IPS DF 4.7 (cell line): ENCODE measurements at regions not wholly inside any gene's neighbourhood (a gene's known extent, or its start where the extent isn't known, plus 50 kb on each side); places are given as distances from the start of the nearest gene placed in this dataset.

ENCODE experiments used
- DNase-seq: peaks from one replicate; pipeline ENCODE4 v3.0.0-alpha.2; 2013; ENCODE audit warnings: low spot score; ENCODE audit errors: extremely low read depth

DNA sequence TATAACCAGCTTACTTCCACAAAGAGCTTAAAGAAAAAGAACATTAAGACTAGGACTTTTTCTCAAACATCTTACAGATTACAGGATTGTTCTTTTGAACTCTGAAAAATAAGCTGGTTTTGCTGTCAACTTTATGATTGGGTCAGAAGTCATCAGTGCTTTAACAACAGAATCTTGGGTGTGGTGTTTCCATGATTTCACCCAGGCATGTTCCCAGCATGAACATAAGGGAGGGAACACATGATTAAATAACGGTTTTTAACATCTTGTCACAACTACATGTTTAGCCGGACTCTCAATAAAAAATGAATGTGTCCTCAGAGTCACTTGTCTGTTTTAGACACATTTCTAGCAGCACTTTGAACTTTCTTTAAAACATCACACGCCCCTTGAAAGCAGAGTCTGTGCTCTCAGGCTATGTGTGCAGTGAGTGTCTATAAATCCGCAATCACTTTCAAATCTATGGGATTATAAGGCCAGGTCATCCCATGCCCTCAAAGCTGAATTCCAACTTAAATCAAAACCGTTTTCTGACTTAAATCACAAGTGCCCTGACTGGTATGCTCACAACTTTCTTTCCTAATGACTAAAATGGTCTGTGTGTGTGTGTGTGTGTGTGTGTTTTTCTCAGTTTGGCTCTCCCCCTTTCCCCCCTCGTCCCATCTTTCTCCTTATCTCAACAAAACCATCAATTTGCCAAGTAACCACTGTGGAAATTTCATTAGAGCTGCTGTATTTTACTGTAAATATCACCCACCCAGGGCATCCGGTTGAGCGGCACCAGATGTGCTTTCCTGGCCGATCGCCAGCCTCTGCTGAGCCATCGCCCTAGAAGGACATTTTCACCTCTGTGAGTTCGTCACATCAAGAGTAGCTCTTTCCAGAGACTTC lies 216.8 kb upstream of the DTNBP1 start:
- DNase-seq = no peak

DNA sequence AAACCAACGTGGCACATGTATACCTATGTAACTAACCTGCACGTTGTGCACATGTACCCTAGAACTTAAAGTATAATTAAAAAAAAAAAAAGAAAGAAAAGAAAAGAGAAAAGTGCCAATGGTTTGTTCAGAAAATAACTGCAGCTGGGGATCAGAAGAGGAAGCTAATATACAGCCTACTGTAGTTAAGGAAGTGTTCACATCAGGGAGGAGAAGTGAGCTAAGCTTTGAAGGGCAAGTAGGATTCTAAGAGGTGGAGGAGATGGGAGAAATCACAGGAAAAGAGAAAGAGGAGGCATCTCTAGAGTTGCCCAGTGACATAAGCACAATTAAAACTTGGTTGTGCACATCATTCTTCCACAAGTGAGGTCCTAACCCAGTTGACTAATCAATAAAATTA lies 214.4 kb upstream of the DTNBP1 start:
- DNase-seq = no peak

DNA sequence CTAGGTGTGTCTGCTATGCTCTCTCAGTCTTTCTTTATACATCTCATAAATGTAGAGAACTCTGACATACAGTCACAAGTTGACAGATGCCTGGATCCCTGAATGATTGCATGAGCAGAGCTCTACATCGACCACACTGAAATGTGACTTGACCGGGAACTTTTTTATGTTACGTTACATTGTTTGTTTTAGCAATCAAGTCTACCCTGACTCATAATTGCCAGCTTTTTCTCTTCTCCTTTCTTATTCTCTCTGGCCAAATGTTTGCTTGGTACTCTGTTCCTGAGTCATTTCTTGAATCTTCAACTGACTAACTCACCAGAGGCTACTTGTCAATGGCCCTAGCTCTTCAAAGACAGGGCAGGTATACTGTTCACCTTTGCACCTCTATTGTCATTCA lies 213.6 kb upstream of the DTNBP1 start:
- DNase-seq = no peak

DNA sequence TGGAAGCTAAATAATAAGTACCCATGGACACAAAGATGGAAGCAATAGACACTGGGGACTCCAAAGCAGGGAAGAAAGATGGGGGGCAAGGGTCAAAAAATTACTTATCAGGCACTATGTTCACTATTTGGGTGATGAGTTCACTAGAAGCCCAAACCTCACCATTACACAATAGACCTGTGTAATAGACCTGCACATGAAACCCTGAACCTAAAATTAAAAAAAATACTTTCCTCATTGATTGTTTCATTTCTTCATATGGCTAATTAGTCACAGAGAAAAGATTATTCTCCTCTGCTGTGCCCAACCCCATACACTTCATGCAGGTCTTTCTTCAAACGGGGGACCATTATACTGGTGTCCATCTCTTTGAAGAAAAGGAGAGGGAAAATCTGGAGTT lies 213.0 kb upstream of the DTNBP1 start:
- DNase-seq = no peak

DNA sequence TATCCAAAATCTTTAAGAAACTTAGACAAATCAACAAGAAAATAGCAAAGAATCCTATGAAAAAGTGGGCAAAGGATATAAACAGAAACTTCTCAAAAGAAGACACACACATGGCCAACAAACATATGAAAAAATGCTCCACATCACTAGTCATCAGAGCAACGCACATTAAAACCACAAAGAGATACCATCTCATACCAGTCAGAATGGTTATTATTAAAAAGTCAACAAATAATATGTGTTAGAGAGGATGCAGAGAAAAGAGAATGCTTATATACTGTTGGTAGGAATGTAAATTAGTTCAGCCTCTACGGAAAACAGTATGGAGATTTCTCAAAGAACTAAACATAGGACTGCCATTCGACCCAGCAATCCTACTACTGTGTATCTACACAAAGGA lies 212.0 kb upstream of the DTNBP1 start:
- no peak for DNase-seq

DNA sequence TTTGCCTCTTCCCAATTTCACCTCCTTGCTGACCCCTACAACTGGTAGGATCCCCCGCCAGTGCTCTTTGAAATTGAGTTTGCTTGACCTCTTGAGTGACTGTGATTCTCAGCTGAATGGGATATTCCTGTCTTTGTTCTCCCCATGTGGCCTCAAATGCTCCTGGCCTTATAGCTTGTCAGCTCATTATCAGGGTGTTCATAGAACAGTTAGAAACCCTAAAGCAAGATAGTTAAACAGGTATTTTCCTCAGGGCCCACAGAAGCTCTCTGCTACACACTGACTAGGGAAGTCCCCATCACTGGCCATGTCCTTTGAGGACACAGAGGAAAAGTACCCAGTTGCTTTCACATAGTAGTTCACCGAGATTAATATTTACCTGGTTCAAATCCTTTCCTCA lies 211.5 kb upstream of the DTNBP1 start:
- no peak for DNase-seq

DNA sequence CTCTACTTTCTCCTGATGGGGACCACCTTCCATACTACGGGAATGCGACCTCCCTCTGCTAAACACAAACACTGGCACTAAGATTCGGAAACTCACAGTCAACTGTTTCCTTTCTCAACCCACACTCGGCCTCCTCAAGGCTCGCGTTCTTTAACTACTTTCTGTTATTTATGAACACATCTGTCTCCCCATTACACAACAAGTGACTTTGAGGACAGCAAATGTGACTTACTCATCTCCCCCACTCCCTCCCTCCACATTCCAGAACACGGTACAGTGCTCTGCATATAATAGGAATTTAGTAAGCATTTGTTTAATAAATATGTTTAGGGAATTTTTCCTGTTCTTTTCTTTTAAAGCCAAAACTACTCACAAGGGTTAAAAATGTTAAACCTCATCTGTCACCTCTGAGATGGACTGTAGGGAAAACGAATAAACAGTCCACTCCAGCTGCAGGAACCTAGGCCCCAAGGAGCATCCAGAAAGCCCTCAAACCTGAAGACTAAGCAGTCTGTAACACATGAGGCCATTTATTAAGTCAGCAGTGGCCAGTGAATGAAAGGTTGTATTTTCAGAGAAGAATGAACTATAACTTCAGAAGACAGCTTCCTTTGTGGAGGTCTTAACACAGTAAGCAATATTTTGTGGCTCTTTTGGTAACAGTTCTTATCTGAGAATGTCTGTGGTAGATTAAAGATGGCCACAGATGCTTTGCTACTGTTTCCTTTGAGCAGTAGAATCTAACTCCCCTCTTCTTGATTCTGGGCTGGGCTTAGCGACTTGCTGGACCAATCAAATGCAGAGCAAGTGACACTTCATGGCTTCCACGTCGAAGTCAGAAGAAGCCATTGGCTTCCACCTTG lies 209.6 kb upstream of the DTNBP1 start:
- no peak for DNase-seq

DNA sequence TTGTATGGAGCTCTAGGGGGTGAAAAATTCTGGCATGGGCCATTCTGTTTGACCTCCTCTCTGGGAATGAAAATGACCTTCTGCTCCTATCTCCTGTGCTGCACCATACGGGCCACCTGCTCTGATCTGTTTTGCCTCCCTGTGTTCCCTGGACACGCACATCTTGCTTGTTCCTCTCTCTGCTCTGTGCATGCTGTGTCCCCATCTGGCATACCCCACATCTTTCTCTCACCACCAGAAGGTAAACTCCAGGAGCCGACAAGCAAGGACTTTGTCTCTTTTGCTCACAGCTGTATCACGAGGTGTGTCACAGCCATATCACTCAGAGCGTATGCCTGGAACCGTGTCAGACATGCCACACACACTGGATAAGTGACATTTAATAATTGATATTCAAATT lies 208.4 kb upstream of the DTNBP1 start:
- DNase-seq = no peak

DNA sequence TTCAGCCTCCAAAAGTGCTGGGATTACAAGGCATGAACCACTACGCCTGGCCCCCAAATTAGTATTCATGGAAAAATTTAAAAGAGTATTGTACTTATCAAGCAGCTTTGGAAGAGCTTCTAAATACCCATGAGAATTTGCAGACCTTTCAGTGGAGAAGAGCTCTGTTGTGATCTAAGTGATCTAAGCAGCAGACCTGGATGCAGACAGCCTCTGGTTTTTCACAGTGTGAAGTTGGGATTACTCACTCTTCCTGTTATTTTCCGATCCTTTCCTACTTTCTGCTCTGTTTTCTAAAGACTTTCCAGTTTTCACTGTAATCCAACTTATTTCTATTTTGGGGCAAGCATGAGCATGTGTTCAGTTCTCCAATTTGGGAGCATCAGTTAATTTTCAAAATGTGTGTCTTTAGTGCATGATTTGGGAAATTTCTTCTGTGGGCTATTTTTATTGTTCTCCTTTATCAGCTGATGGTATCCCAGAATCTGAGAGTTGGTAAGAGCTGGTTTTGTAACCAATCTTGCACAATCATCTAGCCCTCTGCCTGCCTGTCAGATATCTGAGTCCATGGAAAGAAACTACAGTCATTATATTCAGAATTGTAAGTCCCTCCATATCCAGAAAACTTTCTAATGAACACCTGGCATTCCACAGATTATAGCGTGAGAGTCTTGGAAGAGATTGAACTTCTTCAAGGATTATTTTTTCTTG lies 207.7 kb upstream of the DTNBP1 start:
- no peak for DNase-seq

DNA sequence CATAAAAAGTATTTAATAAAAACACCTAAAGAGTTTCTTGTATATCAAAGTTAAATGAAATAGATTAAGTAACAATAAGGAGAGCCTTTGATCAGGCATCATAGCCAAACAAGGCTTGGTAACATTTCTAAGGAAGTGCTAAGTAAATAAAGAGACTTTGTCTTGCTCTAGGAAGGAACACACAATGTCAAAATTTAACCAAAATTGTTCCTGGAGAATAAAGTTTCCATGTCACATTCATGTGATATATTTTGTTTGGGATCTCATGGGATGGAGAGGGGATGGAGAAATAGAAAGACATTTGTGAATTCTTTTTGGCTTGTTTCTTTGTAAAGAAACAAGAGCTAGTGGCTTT lies 201.9 kb upstream of the DTNBP1 start:
- no peak for DNase-seq

DNA sequence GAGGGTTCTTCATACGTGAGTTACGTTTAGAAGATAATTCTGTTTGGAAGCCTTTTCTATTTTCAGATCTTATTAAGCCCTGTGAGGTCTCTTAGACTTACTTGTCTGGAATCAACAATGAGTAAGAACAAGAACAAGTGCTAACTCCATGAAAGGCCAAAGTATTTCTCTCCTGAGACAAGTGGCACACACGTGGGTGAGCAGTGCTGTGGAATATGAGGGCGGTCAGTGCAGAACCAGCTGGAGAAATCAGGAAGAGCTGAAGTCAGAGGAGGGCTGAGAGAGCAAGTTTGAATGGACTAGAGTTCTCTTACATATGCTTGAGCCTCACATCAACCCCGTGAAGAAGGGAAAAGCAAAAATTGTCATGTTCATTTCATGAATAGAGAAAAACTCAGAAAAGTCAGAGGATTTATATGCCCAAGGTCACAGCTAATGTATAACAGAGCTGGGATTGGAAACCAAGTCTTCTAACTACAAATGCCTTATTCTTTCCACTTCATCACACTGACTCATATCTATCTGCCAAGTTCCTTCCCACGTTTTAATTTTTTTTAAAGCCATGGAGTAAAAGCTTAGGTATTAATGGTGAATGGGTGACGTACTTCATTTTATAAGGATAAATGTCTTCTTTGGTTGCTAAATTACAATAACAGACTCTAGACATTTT lies 201.3 kb upstream of the DTNBP1 start:
- no peak for DNase-seq

DNA sequence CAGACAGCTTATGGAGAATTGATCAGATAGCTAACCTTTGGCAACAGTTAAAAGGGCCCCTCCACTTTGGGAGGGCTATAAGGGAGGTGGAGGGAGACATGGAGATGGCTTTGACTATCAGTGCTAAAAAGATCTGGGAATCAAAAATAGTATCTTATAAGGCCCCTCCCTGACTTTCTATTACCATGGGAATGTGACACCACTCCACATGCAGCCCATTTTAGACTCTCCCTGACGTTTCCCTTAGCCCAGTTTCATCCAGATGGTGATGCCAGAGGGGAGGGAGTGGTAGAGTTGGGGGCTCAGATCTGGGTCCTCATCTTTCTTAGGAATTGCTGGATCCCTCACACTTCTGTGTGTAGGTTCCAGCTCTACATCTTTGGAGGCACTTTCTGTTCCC lies 200.0 kb upstream of the DTNBP1 start:
- DNase-seq = no peak

DNA sequence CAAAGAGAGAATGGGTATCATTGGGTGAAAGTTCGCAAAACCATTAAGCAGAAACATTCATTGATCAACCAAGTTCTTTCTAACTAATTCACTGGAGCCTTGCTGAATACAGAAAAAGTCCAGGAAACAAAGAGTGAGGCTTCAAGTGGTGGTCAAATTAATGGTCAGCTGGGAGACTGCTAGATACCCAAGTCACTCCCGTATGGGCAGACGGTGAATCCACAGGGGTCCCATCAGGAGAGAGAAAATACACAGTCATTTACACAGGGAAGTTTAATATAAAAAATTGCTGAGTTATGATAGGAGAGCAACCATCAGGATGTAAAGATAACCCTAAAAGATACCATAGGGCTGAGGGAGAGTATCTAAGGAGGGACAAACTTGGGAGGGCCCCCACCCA lies 198.7 kb upstream of the DTNBP1 start:
- no peak for DNase-seq

DNA sequence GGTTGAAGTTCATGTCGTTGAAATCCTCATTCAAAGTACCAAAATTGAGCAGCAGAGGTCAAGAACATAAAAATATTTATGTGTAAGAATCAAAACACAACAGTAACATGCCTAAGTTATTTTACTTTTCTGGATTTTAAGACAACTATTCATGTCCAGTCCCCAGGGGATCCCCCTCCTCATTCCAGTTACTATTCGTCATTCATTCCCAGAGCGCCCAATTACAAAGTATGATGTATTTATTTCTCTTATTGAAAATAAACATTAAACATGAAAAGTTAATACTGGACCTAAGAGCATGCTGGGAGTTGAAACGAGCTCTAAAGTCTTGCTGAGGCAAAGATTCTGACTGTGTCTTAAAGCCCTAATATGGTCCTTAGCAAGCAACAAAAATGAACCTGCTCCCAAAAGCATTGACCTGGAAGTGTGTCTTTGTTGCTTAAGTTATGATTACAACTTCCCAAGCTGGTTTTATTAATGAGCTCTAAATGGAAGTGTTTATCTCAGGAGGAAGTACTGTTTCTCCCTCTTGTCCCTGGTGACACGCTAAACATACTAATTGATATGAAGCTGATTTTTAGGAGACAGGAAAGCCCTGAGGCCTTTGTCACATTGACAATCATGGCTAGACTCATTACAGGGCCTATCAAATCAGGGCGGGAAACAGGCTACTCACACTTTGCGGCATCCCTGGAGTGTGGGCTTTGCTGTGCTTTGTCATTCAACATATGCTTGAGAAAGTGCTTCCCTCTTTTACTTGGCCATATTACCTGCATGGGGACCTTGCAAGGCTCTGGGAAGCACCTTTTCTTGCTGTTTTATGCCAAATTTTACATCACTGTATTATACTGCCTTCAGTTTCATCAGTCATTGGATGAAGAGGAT lies 192.2 kb upstream of the DTNBP1 start:
- peak; percentile 22 for DNase-seq

DNA sequence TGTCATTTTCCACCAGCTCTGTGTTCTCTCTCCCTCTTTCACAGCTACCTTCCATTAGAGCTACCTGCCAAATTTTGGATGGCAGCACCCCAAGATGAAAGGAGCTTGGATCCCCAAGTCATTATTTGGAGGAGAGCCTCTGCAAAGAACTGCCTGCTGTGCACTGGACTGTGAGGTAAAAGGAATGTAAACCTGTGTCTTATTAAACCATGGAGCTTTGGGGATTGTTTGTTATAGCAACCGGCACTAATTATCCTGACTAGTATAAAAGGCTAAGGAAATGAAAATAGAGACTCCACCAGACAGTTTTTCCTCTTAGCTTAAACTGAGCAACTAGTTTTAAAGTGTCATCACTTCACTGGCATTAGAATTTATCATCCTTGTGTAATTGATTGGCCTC lies 191.6 kb upstream of the DTNBP1 start:
- DNase-seq = no peak

DNA sequence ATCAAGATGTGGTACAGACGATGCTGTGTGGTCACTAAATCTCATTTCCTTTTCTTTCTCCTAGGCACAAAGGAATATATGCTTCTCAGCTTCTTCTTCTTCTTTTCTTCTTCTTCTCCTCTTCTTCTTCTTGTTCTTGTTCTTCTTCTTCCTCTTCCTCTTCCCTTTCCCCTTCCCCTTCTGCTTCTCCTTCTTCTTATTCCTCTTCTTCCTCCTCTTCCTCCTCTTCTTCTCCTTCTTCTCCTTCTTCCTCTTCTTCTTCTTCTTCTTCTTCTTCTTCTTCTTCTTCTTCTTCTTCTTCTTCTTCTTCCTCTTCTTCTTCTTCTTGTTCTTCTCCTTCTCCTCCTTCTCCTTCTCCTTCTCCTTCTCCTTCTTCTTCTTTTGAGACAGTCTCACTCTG lies 190.4 kb upstream of the DTNBP1 start:
- DNase-seq = no peak

DNA sequence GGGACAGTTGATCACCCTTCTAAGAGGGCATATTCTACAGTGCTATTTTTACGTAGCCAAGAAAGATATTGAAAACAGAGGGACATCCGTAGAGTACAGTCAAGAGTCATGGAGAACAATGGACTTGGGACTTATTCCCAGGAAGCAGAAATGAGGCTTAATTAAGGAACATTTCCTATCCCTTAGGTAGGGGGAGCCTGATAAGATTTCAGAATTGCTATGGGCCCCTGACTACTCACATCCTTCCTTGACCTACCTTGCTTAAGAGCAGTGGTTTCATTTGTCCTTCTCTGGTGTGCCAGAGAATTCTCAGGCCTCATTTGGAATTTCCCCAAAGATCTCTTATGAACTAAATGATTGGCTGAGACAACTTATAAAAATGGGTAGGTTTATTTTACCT lies 189.5 kb upstream of the DTNBP1 start:
- DNase-seq = no peak

DNA sequence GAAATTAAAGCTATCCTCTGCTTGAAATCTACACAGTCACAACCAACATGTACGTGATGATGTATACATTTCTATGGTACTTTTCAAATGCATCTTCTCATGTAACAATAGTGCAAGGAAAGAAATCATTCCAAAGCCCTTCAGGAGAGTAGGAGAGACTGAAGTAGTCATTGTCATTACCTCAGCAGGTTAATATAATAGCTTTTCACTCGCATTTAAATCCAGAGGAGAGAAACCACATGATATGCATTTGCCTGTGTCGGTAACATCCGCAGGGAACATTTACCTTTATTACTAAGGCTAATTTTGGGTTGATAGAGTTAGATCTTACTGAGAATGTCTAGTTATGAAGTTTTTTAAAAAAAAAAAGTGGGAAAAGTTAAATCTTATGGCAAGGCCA lies 186.6 kb upstream of the DTNBP1 start:
- DNase-seq = no peak

DNA sequence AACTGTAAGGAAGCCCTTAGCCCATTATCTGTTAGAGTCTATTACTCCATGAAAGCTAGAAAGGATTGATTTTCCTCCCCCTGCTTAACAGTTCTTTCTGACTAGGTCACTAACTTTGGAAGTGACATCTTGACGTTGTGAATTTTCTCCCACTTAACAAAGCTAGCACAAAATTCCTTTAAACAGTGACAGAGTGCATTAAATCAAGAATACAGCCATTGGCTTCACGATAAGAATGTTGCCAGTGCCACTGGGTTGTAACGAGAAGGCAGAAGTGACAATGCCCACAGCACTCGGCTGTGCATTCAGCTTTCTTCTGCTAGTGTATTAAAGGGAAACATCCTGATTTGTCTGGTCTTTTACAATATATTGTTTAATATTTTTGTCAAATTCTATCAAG lies 182.7 kb upstream of the DTNBP1 start:
- DNase-seq = no peak

DNA sequence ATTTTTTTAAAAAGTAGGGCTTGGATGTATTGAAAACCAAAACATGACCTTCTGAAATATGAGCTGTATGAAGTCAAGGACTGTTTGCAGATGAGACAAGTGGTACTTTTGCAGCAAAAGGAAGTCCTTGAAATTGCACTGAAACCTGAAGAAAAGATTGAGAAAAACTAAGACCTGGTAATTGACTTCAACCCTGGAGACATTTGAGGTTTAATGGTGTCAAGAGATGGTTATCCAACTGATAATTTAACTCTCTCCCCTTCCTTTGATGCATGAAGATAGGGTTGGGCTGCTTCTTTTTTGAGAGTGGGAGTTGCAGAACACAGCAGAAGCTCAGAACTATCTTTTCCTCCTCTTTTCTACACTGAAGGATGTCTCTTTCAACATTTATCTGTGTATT lies 180.9 kb upstream of the DTNBP1 start:
- no peak for DNase-seq

DNA sequence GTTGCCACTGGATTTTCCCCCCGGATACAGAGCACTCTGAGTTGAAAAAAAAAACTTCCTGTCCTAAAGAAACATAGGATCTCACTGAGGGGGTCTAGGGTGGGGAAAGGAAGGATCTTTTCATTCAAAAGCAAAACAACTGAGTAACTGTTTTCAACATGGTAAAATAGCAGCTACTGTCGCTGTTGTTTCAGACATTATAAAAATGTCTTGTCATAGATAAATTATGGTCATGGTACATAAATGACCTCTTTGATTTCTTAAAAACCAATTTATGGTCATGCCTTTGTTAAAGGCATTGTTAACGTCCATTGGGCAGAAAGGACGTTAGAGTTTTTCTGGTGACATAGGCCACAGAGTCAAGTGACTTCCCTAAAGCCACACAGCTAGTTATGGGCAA lies 180.4 kb upstream of the DTNBP1 start:
- no peak for DNase-seq
